HG03066 (cell line): ENCODE measurements at regions not wholly inside any gene's neighbourhood (a gene's known extent, or its start where the extent isn't known, plus 50 kb on each side); places are given as distances from the start of the nearest gene placed in this dataset.

Experiments used
- ATAC-seq: cut with Tn5 transposase; IDR thresholded peaks from one replicate; pipeline ENCODE4 v1.9.1; 2021; ENCODE audit warnings: low read depth; ENCODE audit not compliant: unreplicated experiment

GRCh38 chr12:92471551-92471950, 231.2 kb upstream of the PLEKHG7 start:
- peak; percentile 50 for ATAC-seq

- ATAC-seq: no peak
Measured at GRCh38 chr12:92470608-92471021, 232.2 kb upstream of the PLEKHG7 start.

- ATAC-seq: no peak
Measured at GRCh38 chr12:92469837-92470236, 233.0 kb upstream of the PLEKHG7 start.

GRCh38 chr12:92468358-92469020, 234.3 kb upstream of the PLEKHG7 start:
- ATAC-seq: no peak

GRCh38 chr12:92467886-92468285, 234.9 kb upstream of the PLEKHG7 start:
- no peak for ATAC-seq

GRCh38 chr12:92466391-92467305, 236.1 kb upstream of the PLEKHG7 start:
- peak; percentile 43 for ATAC-seq

- ATAC-seq: no peak
Measured at GRCh38 chr12:92465786-92466295, 236.9 kb upstream of the PLEKHG7 start.

- ATAC-seq: no peak
Measured at GRCh38 chr12:92464911-92465310, 237.9 kb upstream of the PLEKHG7 start.

- ATAC-seq: no peak
Measured at GRCh38 chr12:92463171-92463570, 239.6 kb upstream of the PLEKHG7 start.

- no peak for ATAC-seq
Measured at GRCh38 chr12:92462527-92462926, 240.3 kb upstream of the PLEKHG7 start.

- ATAC-seq: peak; percentile 62
Measured at GRCh38 chr12:92462049-92462448, 240.7 kb upstream of the PLEKHG7 start.

GRCh38 chr12:92459850-92460249, 242.9 kb upstream of the PLEKHG7 start:
- no peak for ATAC-seq

- no peak for ATAC-seq
Measured at GRCh38 chr12:92458996-92459395, 243.8 kb upstream of the PLEKHG7 start.

- no peak for ATAC-seq
Measured at GRCh38 chr12:92457458-92458180, 245.2 kb upstream of the PLEKHG7 start.

GRCh38 chr12:92452763-92453162, 250.0 kb upstream of the PLEKHG7 start:
- no peak for ATAC-seq

- no peak for ATAC-seq
Measured at GRCh38 chr12:92446083-92446460, 256.7 kb upstream of the PLEKHG7 start.

- ATAC-seq: peak; percentile 90
Measured at GRCh38 chr12:92445253-92446082, 257.3 kb upstream of the PLEKHG7 start.

- ATAC-seq: peak; percentile 18
Measured at GRCh38 chr12:92444763-92445162, 258.0 kb upstream of the PLEKHG7 start.

- ATAC-seq: no peak
Measured at GRCh38 chr12:92442782-92443181, 260.0 kb upstream of the PLEKHG7 start.

GRCh38 chr12:92440072-92440471, 262.7 kb upstream of the PLEKHG7 start:
- ATAC-seq: no peak
